GM12864 (cell line): ENCODE measurements at regions not wholly inside any gene's neighbourhood (a gene's known extent, or its start where the extent isn't known, plus 50 kb on each side); places are given as distances from the start of the nearest gene placed in this dataset.

Experiments
- DNase-seq: peaks from one replicate; pipeline ENCODE4 v3.0.0-alpha.2; 2011; ENCODE audit warnings: low read depth
- H3K4me3 ChIP-seq: 2 replicates; pipeline ENCODE4 v1.5.1; 2011; ENCODE audit warnings: mild to moderate bottlenecking, low read depth, low read length, control low read depth
- CTCF ChIP-seq: IDR thresholded peaks from 2 replicates; pipeline ENCODE4 v1.5.1; 2011; ENCODE audit warnings: low read depth, mild to moderate bottlenecking, moderate library complexity, low read length, control low read depth, inconsistent platforms; ENCODE audit errors: missing control alignments

GRCh38 chr3:168876346-168877035 is 780.8 kb upstream of the GOLIM4 start:
- TF ChIP-seq CTCF = no peak
- DNase-seq = no peak
- no peak overlapping the region for H3K4me3 ChIP-seq

- no peak for DNase-seq
- TF ChIP-seq CTCF = no peak
- H3K4me3 ChIP-seq = no peak overlapping the region
Observed at GRCh38 chr3:168872826-168873225, 777.1 kb upstream of the GOLIM4 start.

- no peak overlapping the region for H3K4me3 ChIP-seq
- DNase-seq = no peak
- no peak for TF ChIP-seq CTCF
Observed at GRCh38 chr3:168870892-168871291, 775.2 kb upstream of the GOLIM4 start.

- H3K4me3 ChIP-seq = no peak overlapping the region
- TF ChIP-seq CTCF = peak; percentile 55
- DNase-seq = no peak
Observed at GRCh38 chr3:168865022-168865551, 769.4 kb upstream of the GOLIM4 start.

GRCh38 chr3:168864107-168865021 is 768.6 kb upstream of the GOLIM4 start:
- H3K4me3 ChIP-seq = no peak overlapping the region
- DNase-seq = no peak
- TF ChIP-seq CTCF = no peak

GRCh38 chr3:168863561-168863960 is 767.8 kb upstream of the GOLIM4 start:
- no peak for TF ChIP-seq CTCF
- DNase-seq = no peak
- H3K4me3 ChIP-seq = no peak overlapping the region
